ENCODE measurements at regions not wholly inside any gene's neighbourhood (a gene's known extent, or its start where the extent isn't known, plus 50 kb on each side); places are given as distances from the start of the nearest gene placed in this dataset.

- TF ChIP-seq CTCF (IDR thresholded peaks at IDR 0.05) (no peak), POLR2A (IDR thresholded peaks at IDR 0.05) (no peak)
Observed at GRCh38 chr22:22073769-22074561, 91.4 kb upstream of the TOP3B start.

Measured in lower leg skin (tissue), 3 donors.